Naive B cell (primary cell): ENCODE measurements at regions not wholly inside any gene's neighbourhood (a gene's known extent, or its start where the extent isn't known, plus 50 kb on each side); places are given as distances from the start of the nearest gene placed in this dataset.

ENCODE experiments used
- ATAC-seq, 2 donors: fragments of 150-1000 bp; cut with Tn5 transposase; 2 replicates each; pipeline ENCODE4 v1.10.0; 2021; ENCODE audit warnings: low read depth in 2 of 2, mild to moderate bottlenecking in 2 of 2, moderate library complexity in 2 of 2
- DNase-seq: peaks from one replicate; pipeline ENCODE4 v3.0.0; 2022
- H3K27ac Mint-ChIP-seq, 6 donors: one replicate each; pipeline ENCODE4 v1.8.0; 2020 to 2022; ENCODE audit warnings: mild to moderate bottlenecking in 6 of 6, mixed read lengths in 6 of 6, moderate library complexity in 5 of 6, inconsistent platforms in 2 of 6
- H3K27me3 Mint-ChIP-seq, 3 donors: one replicate each; pipeline ENCODE4 v1.8.0; 2021 to 2022; ENCODE audit warnings: mixed read lengths in 3 of 3, mild to moderate bottlenecking in 1 of 3
- H3K36me3 Mint-ChIP-seq, 2 donors: one replicate each; pipeline ENCODE4 v1.8.0; 2020 to 2022; ENCODE audit warnings: mixed read lengths in 2 of 2, inconsistent platforms in 1 of 2, mild to moderate bottlenecking in 1 of 2
- H3K4me1 Mint-ChIP-seq, 3 donors: one replicate each; pipeline ENCODE4 v1.8.0; 2020 to 2022; ENCODE audit warnings: mixed read lengths in 3 of 3, inconsistent platforms in 1 of 3, mild to moderate bottlenecking in 1 of 3, moderate library complexity in 1 of 3
- H3K4me3 Mint-ChIP-seq, 8 donors: one replicate each; pipeline ENCODE4 v1.8.0; 2020 to 2022; ENCODE audit warnings: mild to moderate bottlenecking in 8 of 8, mixed read lengths in 8 of 8, moderate library complexity in 8 of 8, inconsistent platforms in 2 of 8
- H3K9me3 Mint-ChIP-seq, 7 donors: one replicate each; pipeline ENCODE4 v1.8.0; 2020 to 2022; ENCODE audit warnings: mixed read lengths in 7 of 7, mild to moderate bottlenecking in 5 of 7, inconsistent platforms in 2 of 7, moderate library complexity in 1 of 7

DNA sequence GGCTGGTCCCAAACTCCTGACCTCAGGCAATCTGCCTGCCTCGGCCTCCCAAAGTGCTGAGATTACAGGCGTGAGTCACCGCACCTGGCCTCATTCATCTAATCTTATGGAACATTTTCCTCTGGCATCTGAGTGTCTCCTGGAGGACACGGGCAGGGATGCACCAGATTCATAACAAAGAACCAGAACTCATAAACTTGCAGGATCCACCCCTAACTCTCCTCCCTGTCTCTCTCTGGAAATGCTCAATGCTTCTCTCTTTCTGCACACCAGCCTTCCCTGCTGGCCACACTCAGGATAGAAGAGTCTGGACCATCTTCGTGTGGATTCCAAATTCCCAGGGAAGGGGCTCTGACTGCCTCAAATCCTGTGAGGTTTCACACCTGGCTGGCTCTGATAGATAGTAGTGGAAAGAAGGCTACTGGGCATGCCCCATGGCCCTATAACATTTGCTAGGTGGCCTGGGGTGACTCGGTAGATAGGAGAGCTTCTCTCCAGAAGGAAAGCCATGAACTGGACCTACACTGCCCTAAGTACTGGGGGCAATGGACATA lies 483.2 kb upstream of the GYPC start:
- no peak for DNase-seq
- ATAC-seq = no peak
- no peaks in the 10 kb centered on the region for H3K36me3 Mint-ChIP-seq
- peaks cover 0 to 5% (median 0%) of the 10 kb centered on the region in 7 donors for H3K9me3 Mint-ChIP-seq
- no peak overlapping the region for H3K27ac Mint-ChIP-seq
- no peak overlapping the region for H3K4me3 Mint-ChIP-seq
- H3K27me3 Mint-ChIP-seq = no peaks in the 10 kb centered on the region
- H3K4me1 Mint-ChIP-seq = no peaks in the 10 kb centered on the region

DNA sequence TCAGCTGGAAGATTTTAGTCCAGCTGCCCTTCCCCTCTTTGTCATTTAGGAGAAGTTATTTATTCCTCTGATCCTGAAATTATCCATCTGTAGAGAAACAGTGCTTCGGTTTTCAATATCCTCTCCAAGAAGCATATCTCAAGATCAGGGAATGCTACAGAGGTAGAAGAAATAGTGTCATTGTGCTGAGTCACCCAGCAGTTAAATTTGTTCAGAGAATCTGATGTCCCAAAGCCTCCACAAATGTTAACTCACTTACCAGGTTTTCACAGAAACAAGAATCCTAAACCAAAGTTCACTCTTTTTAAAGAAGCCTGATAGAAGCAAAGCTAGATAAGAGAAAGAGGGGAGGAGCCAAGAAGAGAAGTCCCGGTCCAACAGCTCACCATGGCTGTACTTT lies 480.7 kb upstream of the GYPC start:
- Mint-ChIP-seq H3K4me1 (no peaks in the 10 kb centered on the region), H3K27ac (no peak overlapping the region), H3K4me3 (no peak overlapping the region), H3K27me3 (no peaks in the 10 kb centered on the region), H3K9me3 (peaks cover 0 to 5% (median 0%) of the 10 kb centered on the region in 7 donors), H3K36me3 (no peaks in the 10 kb centered on the region)
- ATAC-seq = no peak
- no peak for DNase-seq

DNA sequence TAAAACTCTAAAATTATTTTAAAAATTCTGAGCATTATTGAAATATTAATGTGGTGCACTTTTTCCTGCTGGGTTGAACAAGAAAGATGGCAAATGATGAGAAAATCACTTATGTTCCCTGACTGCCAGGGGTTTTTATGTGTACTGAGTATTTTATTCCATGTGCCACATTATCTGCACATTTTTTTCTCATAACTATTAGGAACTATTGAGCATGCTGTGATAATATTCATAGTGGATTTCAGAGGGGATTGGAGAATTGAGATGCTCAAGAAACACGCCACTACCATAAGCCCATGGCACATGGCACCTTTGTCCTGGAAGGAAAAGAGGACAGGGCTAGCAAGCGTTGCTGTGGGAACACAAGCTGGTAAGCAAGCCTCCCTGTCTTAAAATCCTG lies 478.5 kb upstream of the GYPC start:
- H3K27me3 Mint-ChIP-seq = no peaks in the 10 kb centered on the region
- ATAC-seq (no peak), DNase-seq (no peak)
- H3K4me3 Mint-ChIP-seq = no peak overlapping the region
- H3K9me3 Mint-ChIP-seq = peaks cover 0 to 4% (median 0%) of the 10 kb centered on the region in 7 donors
- no peak overlapping the region for H3K27ac Mint-ChIP-seq
- H3K4me1 Mint-ChIP-seq = no peaks in the 10 kb centered on the region
- H3K36me3 Mint-ChIP-seq = no peaks in the 10 kb centered on the region

DNA sequence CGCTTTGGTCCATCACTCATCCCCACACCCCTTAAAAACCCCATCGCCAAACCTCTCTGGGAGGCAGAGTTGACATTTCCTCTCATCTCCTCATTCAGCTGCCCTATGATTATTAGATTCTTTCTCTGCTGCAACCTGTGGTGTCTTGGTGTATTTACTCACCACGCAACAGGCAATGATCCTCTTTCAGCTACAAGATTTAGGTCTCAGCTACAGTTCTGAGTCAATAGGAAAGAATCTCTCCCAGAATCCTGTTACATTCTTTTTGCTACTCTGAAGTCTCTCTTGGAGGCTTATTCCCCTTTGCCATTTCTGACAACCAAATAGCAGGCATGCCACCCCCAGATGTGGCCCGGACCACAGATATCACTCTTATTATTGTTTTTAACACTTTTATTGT lies 468.3 kb upstream of the GYPC start:
- DNase-seq (no peak), ATAC-seq (no peak)
- no peaks in the 10 kb centered on the region for H3K27me3 Mint-ChIP-seq
- H3K4me1 Mint-ChIP-seq = no peaks in the 10 kb centered on the region
- H3K36me3 Mint-ChIP-seq = no peaks in the 10 kb centered on the region
- H3K27ac Mint-ChIP-seq = no peak overlapping the region
- peaks cover 0 to 4% (median 2%) of the 10 kb centered on the region in 7 donors for H3K9me3 Mint-ChIP-seq
- H3K4me3 Mint-ChIP-seq = no peak overlapping the region

DNA sequence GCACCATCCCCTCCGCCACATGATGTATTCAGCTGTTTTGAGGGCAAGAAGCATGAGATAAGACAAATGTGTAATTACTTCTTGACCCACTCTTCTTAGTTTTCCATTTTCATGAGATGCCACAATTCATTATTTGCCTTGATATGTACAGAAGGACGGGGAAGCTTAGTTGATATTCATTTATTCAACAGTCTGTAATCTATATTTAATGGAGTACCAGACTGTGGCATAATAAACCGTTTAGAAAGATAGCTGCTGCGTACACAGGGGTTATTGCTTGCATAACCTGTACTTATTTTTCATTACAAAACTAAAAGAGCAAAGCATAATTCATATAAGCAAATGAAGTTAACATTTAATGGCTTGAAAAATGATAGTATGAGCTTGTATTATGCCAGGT lies 466.4 kb upstream of the GYPC start:
- ATAC-seq (no peak), DNase-seq (no peak)
- Mint-ChIP-seq H3K9me3 (peaks cover 0 to 4% (median 2%) of the 10 kb centered on the region in 7 donors), H3K36me3 (no peaks in the 10 kb centered on the region), H3K4me3 (no peak overlapping the region), H3K27ac (no peak overlapping the region), H3K27me3 (no peaks in the 10 kb centered on the region), H3K4me1 (no peaks in the 10 kb centered on the region)

DNA sequence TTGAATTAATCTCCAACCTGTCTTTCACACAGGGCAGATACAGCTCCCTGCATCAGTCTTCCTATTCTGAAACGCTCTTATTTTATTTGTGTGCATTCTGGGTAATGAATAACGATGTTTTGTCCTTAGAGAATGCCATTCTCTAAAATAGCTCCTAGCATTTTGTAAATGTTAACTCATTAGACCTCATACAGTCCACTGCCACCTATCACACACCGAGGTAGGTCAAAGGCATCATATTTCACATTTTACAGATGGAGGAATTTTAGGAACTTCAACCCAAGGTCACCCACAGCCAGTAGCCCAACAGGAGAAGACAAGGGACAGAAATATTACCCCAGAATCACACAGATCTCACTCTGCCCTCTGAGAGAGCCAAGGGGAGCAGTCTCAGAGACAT lies 455.4 kb upstream of the GYPC start:
- DNase-seq = no peak
- Mint-ChIP-seq H3K4me3 (no peak overlapping the region), H3K36me3 (no peaks in the 10 kb centered on the region), H3K4me1 (no peaks in the 10 kb centered on the region), H3K27ac (no peak overlapping the region), H3K27me3 (no peaks in the 10 kb centered on the region), H3K9me3 (peaks cover 3 to 12% (median 6%) of the 10 kb centered on the region in 7 donors)
- no peak for ATAC-seq

DNA sequence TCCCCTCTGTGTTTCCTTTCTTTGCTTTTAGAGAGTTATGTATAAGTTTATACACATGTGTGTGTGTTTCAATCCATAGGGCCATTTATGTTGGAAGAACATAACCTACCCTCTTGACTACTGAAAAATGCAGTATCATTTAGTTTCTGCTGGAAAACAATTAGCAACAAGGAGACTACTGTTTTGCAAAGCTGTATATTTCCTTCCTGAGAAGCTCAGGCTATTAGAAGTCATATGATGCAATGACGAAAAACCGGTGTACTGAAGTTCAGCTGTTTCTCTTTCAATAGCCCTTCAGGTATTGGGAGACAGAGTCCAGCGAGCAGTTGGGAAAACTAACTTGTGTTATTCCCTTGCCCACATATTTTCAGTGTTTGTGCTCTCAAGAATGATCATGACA lies 447.7 kb upstream of the GYPC start:
- Mint-ChIP-seq H3K4me3 (no peak overlapping the region), H3K4me1 (no peaks in the 10 kb centered on the region), H3K27ac (no peak overlapping the region), H3K36me3 (no peaks in the 10 kb centered on the region), H3K27me3 (no peaks in the 10 kb centered on the region), H3K9me3 (peaks cover 0 to 5% (median 3%) of the 10 kb centered on the region in 7 donors)
- no peak for ATAC-seq
- no peak for DNase-seq

DNA sequence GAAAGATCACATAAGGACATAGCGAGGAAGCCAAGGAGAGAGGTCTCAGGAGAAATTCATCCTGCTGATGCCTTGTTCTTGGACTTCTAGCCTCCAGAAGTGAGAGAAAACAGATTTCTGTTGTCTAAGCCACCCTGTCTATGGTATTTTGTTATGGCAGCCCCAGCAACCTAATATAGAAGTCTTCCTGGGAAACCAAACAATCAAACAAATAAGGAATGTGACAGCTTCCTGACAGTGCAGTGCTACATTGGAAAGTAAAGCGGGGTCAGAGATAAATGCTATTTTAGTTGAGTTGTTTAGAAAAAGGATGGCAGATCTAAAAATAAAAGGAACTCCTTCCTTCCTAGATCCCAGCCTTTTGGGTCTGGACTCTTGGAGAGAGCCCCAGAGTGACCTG lies 443.2 kb upstream of the GYPC start:
- peaks cover 0 to 7% (median 2%) of the 10 kb centered on the region in 7 donors for H3K9me3 Mint-ChIP-seq
- no peak overlapping the region for H3K4me3 Mint-ChIP-seq
- H3K27ac Mint-ChIP-seq = no peak overlapping the region
- H3K27me3 Mint-ChIP-seq = no peaks in the 10 kb centered on the region
- H3K4me1 Mint-ChIP-seq = no peaks in the 10 kb centered on the region
- H3K36me3 Mint-ChIP-seq = no peaks in the 10 kb centered on the region
- DNase-seq (no peak), ATAC-seq (no peak)

DNA sequence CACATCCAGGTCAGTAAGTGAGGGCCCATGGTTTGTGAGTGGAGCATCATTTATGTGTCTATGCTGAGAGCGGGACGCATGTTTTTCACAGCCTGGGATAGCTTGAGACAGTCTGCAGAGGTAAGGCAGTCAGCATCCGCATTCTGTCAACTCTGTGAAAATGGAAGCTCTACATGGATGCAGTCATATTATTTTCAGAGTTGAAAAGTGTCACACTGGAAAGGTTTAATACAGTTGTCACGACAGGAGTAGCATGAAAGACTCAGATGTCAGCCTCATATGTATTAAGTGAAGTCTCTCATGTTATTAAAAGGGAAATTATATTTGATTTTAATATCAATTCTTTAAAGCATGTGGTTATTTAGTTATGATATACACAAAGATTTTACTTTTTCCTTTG lies 436.9 kb upstream of the GYPC start:
- Mint-ChIP-seq H3K27ac (no peak overlapping the region), H3K4me1 (no peaks in the 10 kb centered on the region)
- ATAC-seq = no peak

DNA sequence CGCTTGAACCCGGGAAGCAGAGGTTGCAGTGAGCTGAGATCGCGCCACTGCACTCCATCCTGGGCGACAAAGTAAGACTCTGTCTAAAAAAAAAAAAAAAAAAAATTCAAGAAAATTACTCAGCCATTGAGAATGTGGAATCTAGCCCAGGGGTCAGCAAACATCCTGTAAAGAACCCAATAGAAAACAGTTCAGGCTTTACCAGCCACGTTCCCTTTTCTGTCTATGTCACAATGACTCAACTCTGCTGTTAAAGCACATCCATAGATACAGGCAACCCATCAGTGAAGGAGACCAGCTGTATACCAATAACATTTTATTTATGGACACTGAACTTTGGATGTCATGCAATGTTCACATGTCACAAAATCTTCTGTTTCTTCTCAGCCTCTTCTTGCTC lies 435.6 kb upstream of the GYPC start:
- H3K27ac Mint-ChIP-seq = no peak overlapping the region
- no peak for ATAC-seq
- H3K4me1 Mint-ChIP-seq = no peaks in the 10 kb centered on the region
- no peaks in the 10 kb centered on the region for H3K36me3 Mint-ChIP-seq
- H3K27me3 Mint-ChIP-seq = peaks cover 0 to 3% (median 0%) of the 10 kb centered on the region in 3 donors
- no peak overlapping the region for H3K4me3 Mint-ChIP-seq
- peaks cover 3 to 9% (median 5%) of the 10 kb centered on the region in 7 donors for H3K9me3 Mint-ChIP-seq
- DNase-seq = no peak

More for the DNA sequence above, 436.9 kb upstream of the GYPC start:
- Mint-ChIP-seq H3K36me3 (no peaks in the 10 kb centered on the region), H3K4me3 (no peak overlapping the region), H3K27me3 (peaks cover 0 to 3% (median 0%) of the 10 kb centered on the region in 3 donors), H3K9me3 (peaks cover 1 to 9% (median 5%) of the 10 kb centered on the region in 7 donors)
- DNase-seq = no peak

DNA sequence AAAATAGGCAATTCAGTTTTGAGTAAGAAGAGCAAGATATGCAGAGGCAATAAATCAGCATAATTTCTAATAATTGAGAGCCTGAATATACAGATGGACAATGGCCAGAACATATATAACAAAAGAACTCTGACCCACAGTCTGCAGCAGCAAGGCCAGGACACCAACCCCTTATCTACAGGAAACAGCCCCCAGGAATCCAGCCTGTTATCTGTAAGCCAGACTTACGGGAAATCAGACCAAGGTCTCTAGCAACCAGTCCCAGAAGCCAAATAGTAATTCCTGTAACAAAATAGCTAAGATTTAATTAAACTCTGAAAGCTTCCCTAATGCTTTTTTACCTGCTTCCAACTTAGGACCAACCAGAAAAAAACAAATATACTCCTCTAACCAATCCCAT lies 434.5 kb upstream of the GYPC start:
- Mint-ChIP-seq H3K27me3 (peaks cover 0 to 3% (median 0%) of the 10 kb centered on the region in 3 donors), H3K4me1 (no peaks in the 10 kb centered on the region), H3K9me3 (peaks cover 3 to 9% (median 5%) of the 10 kb centered on the region in 7 donors), H3K27ac (no peak overlapping the region), H3K4me3 (no peak overlapping the region), H3K36me3 (no peaks in the 10 kb centered on the region)
- DNase-seq (no peak), ATAC-seq (no peak)

DNA sequence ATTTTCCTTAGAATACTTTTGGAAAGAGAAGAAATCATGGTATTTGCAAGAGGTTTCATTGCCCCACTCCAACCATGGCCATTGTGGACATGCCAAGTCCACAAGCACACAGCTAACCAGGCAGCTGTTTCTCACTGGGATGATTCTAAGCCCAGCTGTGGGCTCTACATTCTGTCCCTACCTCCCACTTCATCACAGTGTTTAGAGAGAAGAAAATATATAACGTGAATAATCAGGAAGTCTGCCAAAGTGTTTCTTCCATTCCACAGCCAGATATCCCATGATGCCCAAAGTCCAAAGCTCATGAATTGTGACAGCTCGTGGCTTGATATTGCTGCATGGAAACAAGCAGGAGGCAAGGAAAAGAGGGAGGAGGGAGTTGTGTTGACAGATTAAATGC lies 433.7 kb upstream of the GYPC start:
- Mint-ChIP-seq H3K4me1 (no peaks in the 10 kb centered on the region), H3K36me3 (no peaks in the 10 kb centered on the region), H3K9me3 (peaks cover 3 to 9% (median 5%) of the 10 kb centered on the region in 7 donors), H3K27ac (no peak overlapping the region), H3K27me3 (peaks cover 0 to 3% (median 0%) of the 10 kb centered on the region in 3 donors), H3K4me3 (no peak overlapping the region)
- ATAC-seq (no peak), DNase-seq (no peak)

DNA sequence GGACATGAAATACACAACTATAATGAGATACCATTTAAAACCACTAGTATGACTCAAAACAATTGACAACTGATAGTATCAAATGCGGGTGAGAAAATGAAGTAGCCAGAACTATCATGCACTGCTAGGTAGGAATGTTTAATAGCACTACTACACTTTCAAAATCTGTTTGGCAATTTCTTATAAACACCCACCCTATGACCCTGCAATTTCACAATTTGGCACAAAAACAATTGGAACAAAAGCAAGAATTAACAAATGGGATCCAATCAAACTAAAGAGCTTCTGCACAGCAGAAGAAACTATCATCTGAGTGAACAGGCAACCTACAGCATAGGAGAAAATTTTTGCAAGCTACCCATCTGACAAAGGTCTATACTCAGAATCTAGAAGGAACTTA lies 431.2 kb upstream of the GYPC start:
- Mint-ChIP-seq H3K4me1 (no peaks in the 10 kb centered on the region), H3K9me3 (peaks cover 3 to 19% (median 6%) of the 10 kb centered on the region in 7 donors), H3K27me3 (peaks cover 0 to 3% (median 0%) of the 10 kb centered on the region in 3 donors), H3K4me3 (no peak overlapping the region), H3K27ac (no peak overlapping the region), H3K36me3 (no peaks in the 10 kb centered on the region)
- no peak for ATAC-seq
- DNase-seq = no peak

DNA sequence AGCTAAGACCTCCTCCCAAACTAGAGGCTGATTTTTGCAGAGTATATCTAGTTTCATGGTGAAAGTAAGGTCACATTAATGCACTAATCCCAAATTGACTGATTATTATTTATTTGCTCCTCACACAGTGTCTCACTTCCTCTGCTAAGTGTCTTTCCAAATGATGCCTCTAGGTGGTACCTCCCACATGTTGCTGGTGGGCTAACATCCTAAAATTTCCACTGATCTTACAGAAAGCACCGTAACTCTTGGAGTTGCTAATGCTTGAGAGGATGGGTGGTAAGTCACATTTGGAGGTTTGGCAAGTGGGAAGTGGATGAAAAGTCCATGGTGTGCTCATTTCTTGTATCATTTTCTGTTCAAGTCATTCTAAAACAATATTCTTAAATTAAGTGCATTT lies 428.7 kb upstream of the GYPC start:
- DNase-seq (no peak), ATAC-seq (no peak)
- H3K36me3 Mint-ChIP-seq = no peaks in the 10 kb centered on the region
- H3K4me3 Mint-ChIP-seq = no peak overlapping the region
- peaks cover 3 to 33% (median 11%) of the 10 kb centered on the region in 7 donors for H3K9me3 Mint-ChIP-seq
- no peaks in the 10 kb centered on the region for H3K4me1 Mint-ChIP-seq
- H3K27ac Mint-ChIP-seq = no peak overlapping the region
- peaks cover 0 to 5% (median 0%) of the 10 kb centered on the region in 3 donors for H3K27me3 Mint-ChIP-seq

DNA sequence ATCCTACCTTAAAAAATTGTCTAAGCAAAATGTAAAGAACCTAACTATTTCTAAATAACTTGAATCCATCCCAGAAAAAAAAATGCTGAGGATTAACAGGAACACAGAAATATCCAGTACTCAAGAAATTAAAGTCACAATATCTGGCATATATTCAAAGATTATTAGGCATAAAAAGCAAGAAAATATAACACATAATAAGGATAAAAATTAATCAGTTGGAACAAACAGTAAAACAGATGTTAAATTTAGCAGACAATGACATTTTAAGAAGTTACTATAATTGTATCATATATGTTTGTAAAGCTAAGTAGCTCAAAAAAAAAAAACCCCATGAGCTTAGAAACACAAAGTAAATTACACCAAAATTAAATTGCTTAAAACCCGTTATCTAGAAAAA lies 427.4 kb upstream of the GYPC start:
- no peaks in the 10 kb centered on the region for H3K36me3 Mint-ChIP-seq
- no peak overlapping the region for H3K27ac Mint-ChIP-seq
- peaks cover 4 to 33% (median 10%) of the 10 kb centered on the region in 7 donors for H3K9me3 Mint-ChIP-seq
- H3K27me3 Mint-ChIP-seq = peaks cover 0 to 5% (median 0%) of the 10 kb centered on the region in 3 donors
- no peak overlapping the region for H3K4me3 Mint-ChIP-seq
- ATAC-seq (no peak), DNase-seq (no peak)
- H3K4me1 Mint-ChIP-seq = no peaks in the 10 kb centered on the region
